LNCAP (cell line): ENCODE measurements at regions not wholly inside any gene's neighbourhood (a gene's known extent, or its start where the extent isn't known, plus 50 kb on each side); places are given as distances from the start of the nearest gene placed in this dataset.

Experiments
- CTCF ChIP-seq: fragments of 450-650 bp; IDR thresholded peaks from 2 replicates; pipeline ENCODE4 v1.5.1; 2017; ENCODE audit warnings: mild to moderate bottlenecking

- TF ChIP-seq CTCF: no peak
Measured at GRCh38 chr5:34483442-34484033, 172.6 kb upstream of the RAI14 start.

- no peak for TF ChIP-seq CTCF
Measured at GRCh38 chr5:34484216-34484920, 171.8 kb upstream of the RAI14 start.

- TF ChIP-seq CTCF: no peak
Measured at GRCh38 chr5:34485768-34486030, 170.4 kb upstream of the RAI14 start.

- TF ChIP-seq CTCF: peak; percentile 80
Measured at GRCh38 chr5:34486160-34486848, 169.8 kb upstream of the RAI14 start.

- TF ChIP-seq CTCF: no peak
Measured at GRCh38 chr5:34486849-34487158, 169.3 kb upstream of the RAI14 start.

GRCh38 chr5:34487159-34487879, 168.8 kb upstream of the RAI14 start:
- TF ChIP-seq CTCF: no peak

- no peak for TF ChIP-seq CTCF
Measured at GRCh38 chr5:34487956-34488355, 168.2 kb upstream of the RAI14 start.
